ENCODE measurements at regions not wholly inside any gene's neighbourhood (a gene's known extent, or its start where the extent isn't known, plus 50 kb on each side); places are given as distances from the start of the nearest gene placed in this dataset.

DNA sequence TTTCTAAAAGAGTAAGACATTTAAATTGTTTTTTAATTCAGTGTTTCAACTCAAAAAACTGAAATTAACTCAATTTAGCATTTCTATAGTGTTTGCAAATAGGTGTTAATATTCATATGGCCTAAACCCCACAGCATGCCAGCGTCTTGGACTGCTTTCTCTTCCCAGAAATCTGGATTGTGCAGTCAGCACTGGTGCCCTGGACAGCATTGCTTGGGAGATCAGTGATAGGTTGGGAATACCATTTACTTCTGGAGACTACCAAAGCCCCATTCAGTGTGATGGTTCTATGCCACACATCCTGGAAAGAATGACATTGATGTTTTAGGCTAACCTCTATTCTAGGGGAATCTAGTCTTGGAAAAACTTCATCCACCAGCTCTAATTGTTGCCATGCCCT lies 455.0 kb upstream of the KLHL29 start:
- H3K9me3 ChIP-seq (ENCODE audit: low read length): no peaks in the 10 kb centered on the region
- no peak overlapping the region for H3K4me2 ChIP-seq (ENCODE audit: low read depth, low read length, poor library complexity, severe bottlenecking)
- no peak overlapping the region for H3K27ac ChIP-seq (ENCODE audit: low read length)
- no peaks in the 10 kb centered on the region for H3K4me1 ChIP-seq (ENCODE audit: low read length)
- no peaks in the 10 kb centered on the region for H3K9me2 ChIP-seq (replicated peaks; ENCODE audit: insufficient read depth, low read length)
- DNase-seq: no peak
- no peak overlapping the region for H2AFZ ChIP-seq (ENCODE audit: low read length)
- no peak overlapping the region for H3K4me3 ChIP-seq (ENCODE audit: low read length)
- H3K27me3 ChIP-seq (ENCODE audit: low read length): no peaks in the 10 kb centered on the region
- H3K9ac ChIP-seq (ENCODE audit: low read length): no peak overlapping the region
- no peaks in the 10 kb centered on the region for H4K20me1 ChIP-seq (ENCODE audit: insufficient read depth, low read depth, low read length)
- no peaks in the 10 kb centered on the region for H3K79me2 ChIP-seq (ENCODE audit: low read length)
- H3K36me3 ChIP-seq (ENCODE audit: insufficient read depth, low read length): no peaks in the 10 kb centered on the region

DNA sequence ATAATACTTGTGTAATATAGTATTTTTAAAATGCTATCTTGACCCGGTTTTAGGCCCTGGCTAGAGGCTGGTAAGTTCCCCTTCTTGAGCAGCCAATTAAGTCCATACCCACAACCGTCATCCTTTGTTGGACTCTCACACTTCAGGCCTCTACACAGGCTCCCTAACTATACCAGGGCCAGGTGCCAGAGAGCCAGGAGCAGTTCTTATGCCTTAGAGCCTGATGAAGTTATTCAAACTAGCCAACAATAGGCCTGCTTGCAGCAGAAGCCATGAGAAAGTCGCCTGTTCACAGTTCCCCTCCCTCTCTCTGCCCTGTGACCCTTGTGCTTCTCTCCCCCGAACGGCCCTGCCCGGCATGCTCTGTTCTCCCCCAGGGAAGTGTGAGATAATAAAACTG lies 454.2 kb upstream of the KLHL29 start:
- H3K79me2 ChIP-seq (ENCODE audit: low read length): no peaks in the 10 kb centered on the region
- no peak overlapping the region for H2AFZ ChIP-seq (ENCODE audit: low read length)
- H3K27me3 ChIP-seq (ENCODE audit: low read length): no peaks in the 10 kb centered on the region
- no peak for DNase-seq
- H3K9me2 ChIP-seq (replicated peaks; ENCODE audit: insufficient read depth, low read length): no peaks in the 10 kb centered on the region
- H3K4me2 ChIP-seq (ENCODE audit: low read depth, low read length, poor library complexity, severe bottlenecking): no peak overlapping the region
- no peaks in the 10 kb centered on the region for H3K4me1 ChIP-seq (ENCODE audit: low read length)
- H3K9me3 ChIP-seq (ENCODE audit: low read length): no peaks in the 10 kb centered on the region
- H3K4me3 ChIP-seq (ENCODE audit: low read length): no peak overlapping the region
- H3K9ac ChIP-seq (ENCODE audit: low read length): no peak overlapping the region
- no peak overlapping the region for H3K27ac ChIP-seq (ENCODE audit: low read length)
- H4K20me1 ChIP-seq (ENCODE audit: insufficient read depth, low read depth, low read length): no peaks in the 10 kb centered on the region
- no peaks in the 10 kb centered on the region for H3K36me3 ChIP-seq (ENCODE audit: insufficient read depth, low read length)

GRCh38 chr2:22932288-22932687 lies 452.7 kb upstream of the KLHL29 start:
- H3K79me2 ChIP-seq (ENCODE audit: low read length): no peaks in the 10 kb centered on the region
- no peak overlapping the region for H3K9ac ChIP-seq (ENCODE audit: low read length)
- H3K4me2 ChIP-seq (ENCODE audit: low read depth, low read length, poor library complexity, severe bottlenecking): no peak overlapping the region

GRCh38 chr2:22934747-22935146 lies 450.2 kb upstream of the KLHL29 start:
- DNase-seq: no peak
- H3K9ac ChIP-seq (ENCODE audit: low read length): no peak overlapping the region
- no peaks in the 10 kb centered on the region for H3K79me2 ChIP-seq (ENCODE audit: low read length)
- no peaks in the 10 kb centered on the region for H3K9me2 ChIP-seq (replicated peaks; ENCODE audit: insufficient read depth, low read length)
- no peaks in the 10 kb centered on the region for H3K4me1 ChIP-seq (ENCODE audit: low read length)
- no peaks in the 10 kb centered on the region for H3K9me3 ChIP-seq (ENCODE audit: low read length)
- no peak overlapping the region for H3K4me2 ChIP-seq (ENCODE audit: low read depth, low read length, poor library complexity, severe bottlenecking)
- H3K36me3 ChIP-seq (ENCODE audit: insufficient read depth, low read length): no peaks in the 10 kb centered on the region
- H3K27me3 ChIP-seq (ENCODE audit: low read length): 0 out of 2 replicates have a peak, but pooled peaks cover 3% of the 10 kb centered on the region
- no peak overlapping the region for H2AFZ ChIP-seq (ENCODE audit: low read length)
- H3K4me3 ChIP-seq (ENCODE audit: low read length): no peak overlapping the region
- no peak overlapping the region for H3K27ac ChIP-seq (ENCODE audit: low read length)
- no peaks in the 10 kb centered on the region for H4K20me1 ChIP-seq (ENCODE audit: insufficient read depth, low read depth, low read length)

More at GRCh38 chr2:22932288-22932687, 452.7 kb upstream of the KLHL29 start:
- H4K20me1 ChIP-seq (ENCODE audit: insufficient read depth, low read depth, low read length): no peaks in the 10 kb centered on the region
- no peak for DNase-seq
- no peak overlapping the region for H3K4me3 ChIP-seq (ENCODE audit: low read length)
- no peak overlapping the region for H3K27ac ChIP-seq (ENCODE audit: low read length)
- H3K9me2 ChIP-seq (replicated peaks; ENCODE audit: insufficient read depth, low read length): no peaks in the 10 kb centered on the region
- no peaks in the 10 kb centered on the region for H3K36me3 ChIP-seq (ENCODE audit: insufficient read depth, low read length)
- no peaks in the 10 kb centered on the region for H3K9me3 ChIP-seq (ENCODE audit: low read length)
- no peak overlapping the region for H2AFZ ChIP-seq (ENCODE audit: low read length)
- H3K4me1 ChIP-seq (ENCODE audit: low read length): no peaks in the 10 kb centered on the region
- no peaks in the 10 kb centered on the region for H3K27me3 ChIP-seq (ENCODE audit: low read length)

DNA sequence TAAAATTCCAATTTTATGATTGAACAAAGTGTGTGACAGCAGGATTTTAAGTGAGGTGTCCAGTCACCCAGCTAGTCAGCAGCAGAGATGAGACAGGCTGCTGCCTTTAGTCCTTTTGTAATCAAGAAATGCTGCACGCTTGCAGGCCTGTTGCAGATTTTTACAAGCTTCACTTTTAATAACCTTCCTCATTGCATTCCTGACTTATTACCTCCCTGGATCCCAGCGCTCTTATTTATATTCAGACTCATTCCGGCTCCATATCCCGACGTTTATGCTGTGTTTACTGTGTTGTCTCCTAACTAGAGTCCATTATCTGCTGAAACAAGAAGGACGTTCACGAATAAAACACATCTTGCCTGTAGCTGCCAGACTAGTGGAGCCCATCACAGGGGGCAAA lies 442.5 kb upstream of the KLHL29 start:
- no peak overlapping the region for H2AFZ ChIP-seq (ENCODE audit: low read length)
- H3K9ac ChIP-seq (ENCODE audit: low read length): no peak overlapping the region
- 0 out of 2 replicates have a peak, but pooled peaks cover 3% of the 10 kb centered on the region for H3K27me3 ChIP-seq (ENCODE audit: low read length)
- no peak overlapping the region for H3K27ac ChIP-seq (ENCODE audit: low read length)
- no peaks in the 10 kb centered on the region for H3K36me3 ChIP-seq (ENCODE audit: insufficient read depth, low read length)
- DNase-seq: no peak
- no peaks in the 10 kb centered on the region for H3K79me2 ChIP-seq (ENCODE audit: low read length)
- H3K4me3 ChIP-seq (ENCODE audit: low read length): no peak overlapping the region
- no peaks in the 10 kb centered on the region for H3K4me1 ChIP-seq (ENCODE audit: low read length)
- no peak overlapping the region for H3K4me2 ChIP-seq (ENCODE audit: low read depth, low read length, poor library complexity, severe bottlenecking)
- H3K9me2 ChIP-seq (replicated peaks; ENCODE audit: insufficient read depth, low read length): no peaks in the 10 kb centered on the region
- no peaks in the 10 kb centered on the region for H3K9me3 ChIP-seq (ENCODE audit: low read length)
- no peaks in the 10 kb centered on the region for H4K20me1 ChIP-seq (ENCODE audit: insufficient read depth, low read depth, low read length)

- no peak overlapping the region for H3K27ac ChIP-seq (ENCODE audit: low read length)
- no peaks in the 10 kb centered on the region for H3K79me2 ChIP-seq (ENCODE audit: low read length)
- H3K4me1 ChIP-seq (ENCODE audit: low read length): 0 out of 2 replicates have a peak, but pooled peaks cover 3% of the 10 kb centered on the region
- H3K9me3 ChIP-seq (ENCODE audit: low read length): no peaks in the 10 kb centered on the region
- H3K4me3 ChIP-seq (ENCODE audit: low read length): no peak overlapping the region
- no peaks in the 10 kb centered on the region for H4K20me1 ChIP-seq (ENCODE audit: insufficient read depth, low read depth, low read length)
- no peak overlapping the region for H3K4me2 ChIP-seq (ENCODE audit: low read depth, low read length, poor library complexity, severe bottlenecking)
- no peaks in the 10 kb centered on the region for H3K9me2 ChIP-seq (replicated peaks; ENCODE audit: insufficient read depth, low read length)
- no peaks in the 10 kb centered on the region for H3K27me3 ChIP-seq (ENCODE audit: low read length)
- no peak for DNase-seq
- H2AFZ ChIP-seq (ENCODE audit: low read length): no peak overlapping the region
- no peaks in the 10 kb centered on the region for H3K36me3 ChIP-seq (ENCODE audit: insufficient read depth, low read length)
- H3K9ac ChIP-seq (ENCODE audit: low read length): no peak overlapping the region
Measured at GRCh38 chr2:22944143-22944542, 440.8 kb upstream of the KLHL29 start.

GRCh38 chr2:22946553-22946952 lies 438.4 kb upstream of the KLHL29 start:
- no peaks in the 10 kb centered on the region for H3K9me2 ChIP-seq (replicated peaks; ENCODE audit: insufficient read depth, low read length)

DNA sequence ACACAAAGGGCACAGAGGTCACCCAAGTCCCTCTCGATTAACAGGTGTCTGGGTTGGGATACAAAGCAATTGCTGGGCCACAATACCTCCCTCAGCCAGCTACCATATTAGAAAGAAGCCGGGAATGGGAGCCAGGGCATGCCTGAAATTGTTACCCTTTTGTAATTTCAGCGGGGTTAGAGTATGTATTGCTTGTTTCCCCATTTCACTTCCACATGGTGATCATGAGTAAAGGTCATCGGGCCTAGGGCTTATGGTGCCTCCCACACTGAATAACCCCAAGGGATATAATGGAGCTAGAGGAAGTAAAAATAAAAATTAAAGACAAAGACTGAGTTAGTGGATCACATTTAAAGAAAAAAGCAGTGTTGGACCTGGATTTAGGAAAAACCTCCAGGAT lies 437.2 kb upstream of the KLHL29 start:
- Histone ChIP-seq H3K9ac (ENCODE audit: low read length) (no peak overlapping the region), H3K4me2 (ENCODE audit: low read depth, low read length, poor library complexity, severe bottlenecking) (no peak overlapping the region), H4K20me1 (ENCODE audit: insufficient read depth, low read depth, low read length) (no peaks in the 10 kb centered on the region), H3K9me2 (replicated peaks; ENCODE audit: insufficient read depth, low read length) (no peaks in the 10 kb centered on the region), H3K27me3 (ENCODE audit: low read length) (no peaks in the 10 kb centered on the region), H3K36me3 (ENCODE audit: insufficient read depth, low read length) (no peaks in the 10 kb centered on the region), H2AFZ (ENCODE audit: low read length) (no peak overlapping the region), H3K9me3 (ENCODE audit: low read length) (no peaks in the 10 kb centered on the region), H3K79me2 (ENCODE audit: low read length) (no peaks in the 10 kb centered on the region), H3K4me1 (ENCODE audit: low read length) (0 out of 2 replicates have a peak, but pooled peaks cover 3% of the 10 kb centered on the region), H3K27ac (ENCODE audit: low read length) (no peak overlapping the region), H3K4me3 (ENCODE audit: low read length) (no peak overlapping the region)
- no peak for DNase-seq

More at GRCh38 chr2:22946553-22946952, 438.4 kb upstream of the KLHL29 start:
- Histone ChIP-seq H3K9ac (ENCODE audit: low read length) (no peak overlapping the region), H3K4me3 (ENCODE audit: low read length) (no peak overlapping the region), H4K20me1 (ENCODE audit: insufficient read depth, low read depth, low read length) (no peaks in the 10 kb centered on the region), H3K4me2 (ENCODE audit: low read depth, low read length, poor library complexity, severe bottlenecking) (no peak overlapping the region), H2AFZ (ENCODE audit: low read length) (no peak overlapping the region), H3K4me1 (ENCODE audit: low read length) (0 out of 2 replicates have a peak, but pooled peaks cover 3% of the 10 kb centered on the region), H3K27ac (ENCODE audit: low read length) (no peak overlapping the region), H3K36me3 (ENCODE audit: insufficient read depth, low read length) (no peaks in the 10 kb centered on the region), H3K27me3 (ENCODE audit: low read length) (no peaks in the 10 kb centered on the region), H3K9me3 (ENCODE audit: low read length) (no peaks in the 10 kb centered on the region), H3K79me2 (ENCODE audit: low read length) (no peaks in the 10 kb centered on the region)
- no peak for DNase-seq

GRCh38 chr2:22950431-22950830 lies 434.5 kb upstream of the KLHL29 start:
- H3K9me3 ChIP-seq (ENCODE audit: low read length): no peaks in the 10 kb centered on the region
- H4K20me1 ChIP-seq (ENCODE audit: insufficient read depth, low read depth, low read length): no peaks in the 10 kb centered on the region
- H3K9ac ChIP-seq (ENCODE audit: low read length): no peak overlapping the region
- no peak overlapping the region for H3K4me2 ChIP-seq (ENCODE audit: low read depth, low read length, poor library complexity, severe bottlenecking)
- no peaks in the 10 kb centered on the region for H3K9me2 ChIP-seq (replicated peaks; ENCODE audit: insufficient read depth, low read length)
- no peak overlapping the region for H3K27ac ChIP-seq (ENCODE audit: low read length)
- H3K36me3 ChIP-seq (ENCODE audit: insufficient read depth, low read length): no peaks in the 10 kb centered on the region
- H3K4me3 ChIP-seq (ENCODE audit: low read length): no peak overlapping the region
- DNase-seq: no peak
- no peaks in the 10 kb centered on the region for H3K27me3 ChIP-seq (ENCODE audit: low read length)
- H2AFZ ChIP-seq (ENCODE audit: low read length): no peak overlapping the region
- H3K79me2 ChIP-seq (ENCODE audit: low read length): no peaks in the 10 kb centered on the region
- peaks cover 4% of the 10 kb centered on the region; the same call in 1 of the 2 replicates for H3K4me1 ChIP-seq (ENCODE audit: low read length)

Measured in Karpas-422 (cell line).